ENCODE measurements at regions not wholly inside any gene's neighbourhood (a gene's known extent, or its start where the extent isn't known, plus 50 kb on each side); places are given as distances from the start of the nearest gene placed in this dataset.

GRCh38 chr6:87965806-87966205 lies 81.8 kb upstream of the SPACA1 start:
- DNase-seq, result no peak
- no peaks in the 10 kb centered on the region for H3K79me1 ChIP-seq (ENCODE audit: insufficient read depth, low read depth, low read length, poor library complexity, severe bottlenecking)
- no peak overlapping the region for H2BK20ac ChIP-seq (ENCODE audit: low read depth, low read length, poor library complexity, severe bottlenecking)
- no peak overlapping the region for H2BK5ac ChIP-seq (ENCODE audit: insufficient read length, low read length)
- no peak overlapping the region for H4K91ac ChIP-seq (ENCODE audit: insufficient read length, low read depth, low read length)
- H2AFZ ChIP-seq (ENCODE audit: low read length), result no peak overlapping the region
- H3K27me3 ChIP-seq (ENCODE audit: insufficient read depth, low read length), result no peaks in the 10 kb centered on the region
- Mint-ChIP-seq H3K4me1 (no peaks in the 10 kb centered on the region), H3K9me3 (peaks cover 0 to 2% of the 10 kb centered on the region in 2 experiments; a peak in 3 of 5 replicates), H3K36me3 (ENCODE audit: insufficient read depth in 1 of 3, low read depth in 3 of 3) (0 out of 7 replicates have a peak, but pooled peaks cover 0 to 4% (median 1%) of the 10 kb centered on the region in 3 experiments), H3K27ac (no peak overlapping the region), H3K27me3 (ENCODE audit: low read depth) (peaks cover 5% of the 10 kb centered on the region), H3K4me3 (no peak overlapping the region)
- no peaks in the 10 kb centered on the region for H3K9me3 ChIP-seq (ENCODE audit: control insufficient read depth, low read depth, low read length)
- H3K23me2 ChIP-seq (ENCODE audit: insufficient read length, low read depth, low read length, poor library complexity, severe bottlenecking), result no peaks in the 10 kb centered on the region
- H3K4ac ChIP-seq (ENCODE audit: low read depth, low read length), result no peak overlapping the region
- no peak overlapping the region for H3K23ac ChIP-seq (ENCODE audit: insufficient read length, low read depth, low read length)
- no peak overlapping the region for H2BK120ac ChIP-seq (ENCODE audit: low read depth, low read length, poor library complexity, severe bottlenecking)
- TF ChIP-seq CTCF (conservative IDR thresholded peaks at IDR 0.05), result no peak
- no peak overlapping the region for H3K18ac ChIP-seq (ENCODE audit: insufficient read length, low read depth, low read length)
- H3K4me1 ChIP-seq (ENCODE audit: insufficient read depth, low read length), result no peaks in the 10 kb centered on the region
- H4K8ac ChIP-seq (replicated peaks; ENCODE audit: insufficient read length, low read depth, low read length), result no peak overlapping the region
- H3K14ac ChIP-seq (ENCODE audit: insufficient read depth, low read length), result no peak overlapping the region
- H3K9ac ChIP-seq (ENCODE audit: extremely low read depth, insufficient read length, low read length), result no peak overlapping the region
- no peak overlapping the region for H2BK15ac ChIP-seq (ENCODE audit: low read depth, low read length)
- no peak overlapping the region for H3K56ac ChIP-seq (ENCODE audit: insufficient read length, low read depth, low read length)
- H4K20me1 ChIP-seq (ENCODE audit: control insufficient read depth, insufficient read depth, insufficient read length), result no peaks in the 10 kb centered on the region
- no peak overlapping the region for H4K5ac ChIP-seq (ENCODE audit: insufficient read length, low read depth, low read length)
- H2BK12ac ChIP-seq (ENCODE audit: insufficient read length, low read depth, low read length), result no peak overlapping the region
- no CpG with 5 or more reads among the region's 2 CpGs for WGBS (ENCODE audit: extremely low coverage, insufficient read length, low lambda C conversion rate)
- H3T11ph ChIP-seq (ENCODE audit: low read length), result no peak overlapping the region
- no peak overlapping the region for H3K4me2 ChIP-seq (ENCODE audit: insufficient read depth, insufficient read length, low read length)
- no peak overlapping the region for H3K27ac ChIP-seq (ENCODE audit: insufficient read length, low read depth, low read length)
- H3K79me2 ChIP-seq (ENCODE audit: insufficient read depth, low read length), result no peaks in the 10 kb centered on the region
- H2AK5ac ChIP-seq (ENCODE audit: insufficient read length, low read length), result no peak overlapping the region
